HG03103 (cell line): ENCODE measurements at regions not wholly inside any gene's neighbourhood (a gene's known extent, or its start where the extent isn't known, plus 50 kb on each side); places are given as distances from the start of the nearest gene placed in this dataset.

Experiments
- ATAC-seq: cut with Tn5 transposase; IDR thresholded peaks from one replicate; pipeline ENCODE4 v1.9.1; 2021; ENCODE audit warnings: low read depth; ENCODE audit not compliant: unreplicated experiment

GRCh38 chr5:97538912-97539311, 355.9 kb upstream of the RIOK2 start:
- no peak for ATAC-seq

GRCh38 chr5:97541864-97542263, 358.8 kb upstream of the RIOK2 start:
- ATAC-seq: no peak

GRCh38 chr5:97542469-97542868, 359.4 kb upstream of the RIOK2 start:
- no peak for ATAC-seq

- ATAC-seq: no peak
Observed at GRCh38 chr5:97543166-97543565, 360.1 kb upstream of the RIOK2 start.

GRCh38 chr5:97544240-97544639, 361.2 kb upstream of the RIOK2 start:
- ATAC-seq: no peak

GRCh38 chr5:97544678-97545077, 361.6 kb upstream of the RIOK2 start:
- no peak for ATAC-seq

GRCh38 chr5:97545446-97545845, 362.4 kb upstream of the RIOK2 start:
- ATAC-seq: no peak

GRCh38 chr5:97545886-97546535, 363.0 kb upstream of the RIOK2 start:
- no peak for ATAC-seq

GRCh38 chr5:97547430-97547829, 364.4 kb upstream of the RIOK2 start:
- no peak for ATAC-seq

- peak; percentile 85 for ATAC-seq
Observed at GRCh38 chr5:97547999-97548738, 365.1 kb upstream of the RIOK2 start.

- peak; percentile 3 for ATAC-seq
Observed at GRCh38 chr5:97548739-97549080, 365.7 kb upstream of the RIOK2 start.

- no peak for ATAC-seq
Observed at GRCh38 chr5:97549496-97549895, 366.4 kb upstream of the RIOK2 start.

GRCh38 chr5:97550164-97550563, 367.1 kb upstream of the RIOK2 start:
- no peak for ATAC-seq

- ATAC-seq: no peak
Observed at GRCh38 chr5:97550818-97551217, 367.8 kb upstream of the RIOK2 start.

- no peak for ATAC-seq
Observed at GRCh38 chr5:97553604-97554452, 370.8 kb upstream of the RIOK2 start.

GRCh38 chr5:97554977-97555643, 372.1 kb upstream of the RIOK2 start:
- ATAC-seq: no peak

- no peak for ATAC-seq
Observed at GRCh38 chr5:97555644-97555981, 372.6 kb upstream of the RIOK2 start.

GRCh38 chr5:97559827-97560598, 377.0 kb upstream of the RIOK2 start:
- ATAC-seq: no peak

GRCh38 chr5:97560599-97560993, 377.5 kb upstream of the RIOK2 start:
- ATAC-seq: no peak

GRCh38 chr5:97563050-97563657, 380.1 kb upstream of the RIOK2 start:
- ATAC-seq: no peak
